ENCODE measurements at regions not wholly inside any gene's neighbourhood (a gene's known extent, or its start where the extent isn't known, plus 50 kb on each side); places are given as distances from the start of the nearest gene placed in this dataset.

DNA sequence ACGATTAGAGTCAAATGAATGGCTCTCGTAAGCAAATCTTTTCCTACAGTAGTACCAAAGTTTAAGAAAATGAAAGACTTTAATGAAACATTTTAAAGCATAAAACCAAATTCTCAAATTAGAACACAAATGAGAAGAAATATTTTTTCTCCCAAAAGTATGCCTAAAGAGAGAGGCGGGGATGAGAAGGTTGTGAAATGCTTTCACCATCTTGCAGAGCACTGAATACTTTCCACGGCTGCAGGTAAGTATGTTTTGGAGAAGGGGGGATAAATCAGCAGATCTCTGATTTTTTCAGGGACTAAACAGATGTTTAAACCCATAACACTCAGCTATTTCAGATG, 277.1 kb downstream of the ADGB start:
- POLR2A ChIA-PET, result no interaction called here
- no peak overlapping the region for H3K4me3 ChIP-seq
- no peaks in the 10 kb centered on the region for H3K27me3 ChIP-seq (replicated peaks in 1 of 2; ENCODE audit: control insufficient read depth in 2 of 2, insufficient read depth in 2 of 2, low read length in 1 of 2)
- H3K4me2 ChIP-seq (ENCODE audit: control insufficient read depth, insufficient read depth), result no peak overlapping the region
- FAIRE-seq (no peak), DNase-seq (ENCODE audit: low read depth, low spot score) (no peak), ATAC-seq (no peak)
- SMC1A ChIA-PET (ENCODE audit: uncharacterized antibody, unreplicated experiment), result no interaction called here
- H4K20me1 ChIP-seq (ENCODE audit: control insufficient read depth, insufficient read depth), result no peaks in the 10 kb centered on the region
- intact Hi-C loops (cut with micrococcal nuclease; ENCODE audit: unreplicated experiment), result no loop called here
- H3K9ac ChIP-seq (ENCODE audit: control insufficient read depth, insufficient read depth, low read length), result no peak overlapping the region
- H3K36me3 ChIP-seq (ENCODE audit: control insufficient read depth in 2 of 2, insufficient read depth in 2 of 2, low read length in 1 of 2), result no peaks in the 10 kb centered on the region
- CTCF ChIA-PET, result no interaction called here
- H3K27ac ChIP-seq (ENCODE audit: control insufficient read depth, insufficient read depth), result no peak overlapping the region
- H3K4me1 ChIP-seq (ENCODE audit: control insufficient read depth, insufficient read depth, low read length), result no peaks in the 10 kb centered on the region
- H2AFZ ChIP-seq (ENCODE audit: control insufficient read depth, low read depth, low read length), result no peak overlapping the region
- in situ Hi-C loops (cut with MboI), result no loop called here
- H3K79me2 ChIP-seq (ENCODE audit: control insufficient read depth, insufficient read depth, low read length), result no peaks in the 10 kb centered on the region
- RAD21 ChIA-PET (ENCODE audit: unreplicated experiment), result no interaction called here
- no peaks in the 10 kb centered on the region for H3K9me3 ChIP-seq (replicated peaks; ENCODE audit: control insufficient read depth, insufficient read depth, low read length)
- no peak for TF ChIP-seq NRF1 (conservative IDR thresholded peaks at IDR 0.05; ENCODE audit: low read depth, low read length)
- TF ChIP-seq, protein P1, sequence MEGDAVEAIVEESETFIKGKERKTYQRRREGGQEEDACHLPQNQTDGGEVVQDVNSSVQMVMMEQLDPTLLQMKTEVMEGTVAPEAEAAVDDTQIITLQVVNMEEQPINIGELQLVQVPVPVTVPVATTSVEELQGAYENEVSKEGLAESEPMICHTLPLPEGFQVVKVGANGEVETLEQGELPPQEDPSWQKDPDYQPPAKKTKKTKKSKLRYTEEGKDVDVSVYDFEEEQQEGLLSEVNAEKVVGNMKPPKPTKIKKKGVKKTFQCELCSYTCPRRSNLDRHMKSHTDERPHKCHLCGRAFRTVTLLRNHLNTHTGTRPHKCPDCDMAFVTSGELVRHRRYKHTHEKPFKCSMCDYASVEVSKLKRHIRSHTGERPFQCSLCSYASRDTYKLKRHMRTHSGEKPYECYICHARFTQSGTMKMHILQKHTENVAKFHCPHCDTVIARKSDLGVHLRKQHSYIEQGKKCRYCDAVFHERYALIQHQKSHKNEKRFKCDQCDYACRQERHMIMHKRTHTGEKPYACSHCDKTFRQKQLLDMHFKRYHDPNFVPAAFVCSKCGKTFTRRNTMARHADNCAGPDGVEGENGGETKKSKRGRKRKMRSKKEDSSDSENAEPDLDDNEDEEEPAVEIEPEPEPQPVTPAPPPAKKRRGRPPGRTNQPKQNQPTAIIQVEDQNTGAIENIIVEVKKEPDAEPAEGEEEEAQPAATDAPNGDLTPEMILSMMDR (IDR thresholded peaks at IDR 0.05 in 2 of 3, conservative IDR thresholded peaks at IDR 0.05 in 1 of 3; ENCODE audit: control insufficient read depth in 2 of 3, extremely low read depth in 1 of 3, insufficient read depth in 1 of 3, low read depth in 3 of 3, low read length in 3 of 3), result no peak
- no peak for TF ChIP-seq ZNF622 (IDR thresholded peaks at IDR 0.05)
- TF ChIP-seq RUNX3 (IDR thresholded peaks at IDR 0.05; ENCODE audit: low read length), result no peak
- TF ChIP-seq, protein P2, sequence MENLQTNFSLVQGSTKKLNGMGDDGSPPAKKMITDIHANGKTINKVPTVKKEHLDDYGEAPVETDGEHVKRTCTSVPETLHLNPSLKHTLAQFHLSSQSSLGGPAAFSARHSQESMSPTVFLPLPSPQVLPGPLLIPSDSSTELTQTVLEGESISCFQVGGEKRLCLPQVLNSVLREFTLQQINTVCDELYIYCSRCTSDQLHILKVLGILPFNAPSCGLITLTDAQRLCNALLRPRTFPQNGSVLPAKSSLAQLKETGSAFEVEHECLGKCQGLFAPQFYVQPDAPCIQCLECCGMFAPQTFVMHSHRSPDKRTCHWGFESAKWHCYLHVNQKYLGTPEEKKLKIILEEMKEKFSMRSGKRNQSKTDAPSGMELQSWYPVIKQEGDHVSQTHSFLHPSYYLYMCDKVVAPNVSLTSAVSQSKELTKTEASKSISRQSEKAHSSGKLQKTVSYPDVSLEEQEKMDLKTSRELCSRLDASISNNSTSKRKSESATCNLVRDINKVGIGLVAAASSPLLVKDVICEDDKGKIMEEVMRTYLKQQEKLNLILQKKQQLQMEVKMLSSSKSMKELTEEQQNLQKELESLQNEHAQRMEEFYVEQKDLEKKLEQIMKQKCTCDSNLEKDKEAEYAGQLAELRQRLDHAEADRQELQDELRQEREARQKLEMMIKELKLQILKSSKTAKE (IDR thresholded peaks at IDR 0.05; ENCODE audit: low read depth, poor library complexity, severe bottlenecking), result no peak
- TF ChIP-seq SPI1 (IDR thresholded peaks at IDR 0.05; ENCODE audit: borderline replicate concordance, insufficient read depth, low read depth, low read length), result no peak
- TF ChIP-seq, protein P3, sequence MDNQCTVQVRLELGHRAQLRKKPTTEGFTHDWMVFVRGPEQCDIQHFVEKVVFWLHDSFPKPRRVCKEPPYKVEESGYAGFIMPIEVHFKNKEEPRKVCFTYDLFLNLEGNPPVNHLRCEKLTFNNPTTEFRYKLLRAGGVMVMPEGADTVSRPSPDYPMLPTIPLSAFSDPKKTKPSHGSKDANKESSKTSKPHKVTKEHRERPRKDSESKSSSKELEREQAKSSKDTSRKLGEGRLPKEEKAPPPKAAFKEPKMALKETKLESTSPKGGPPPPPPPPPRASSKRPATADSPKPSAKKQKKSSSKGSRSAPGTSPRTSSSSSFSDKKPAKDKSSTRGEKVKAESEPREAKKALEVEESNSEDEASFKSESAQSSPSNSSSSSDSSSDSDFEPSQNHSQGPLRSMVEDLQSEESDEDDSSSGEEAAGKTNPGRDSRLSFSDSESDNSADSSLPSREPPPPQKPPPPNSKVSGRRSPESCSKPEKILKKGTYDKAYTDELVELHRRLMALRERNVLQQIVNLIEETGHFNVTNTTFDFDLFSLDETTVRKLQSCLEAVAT (IDR thresholded peaks at IDR 0.05), result no peak
- no peak for TF ChIP-seq NFYA (IDR thresholded peaks at IDR 0.05; ENCODE audit: borderline replicate concordance, low read depth, low read length)
- no peak for TF ChIP-seq IKZF2 (IDR thresholded peaks at IDR 0.05)
- TF ChIP-seq GABPA (IDR thresholded peaks at IDR 0.05; ENCODE audit: low read depth), result no peak
- TF ChIP-seq CBFB (IDR thresholded peaks at IDR 0.05; ENCODE audit: low read depth), result no peak
- TF ChIP-seq FOXK2 (IDR thresholded peaks at IDR 0.05), result no peak
- TF ChIP-seq, protein P4, sequence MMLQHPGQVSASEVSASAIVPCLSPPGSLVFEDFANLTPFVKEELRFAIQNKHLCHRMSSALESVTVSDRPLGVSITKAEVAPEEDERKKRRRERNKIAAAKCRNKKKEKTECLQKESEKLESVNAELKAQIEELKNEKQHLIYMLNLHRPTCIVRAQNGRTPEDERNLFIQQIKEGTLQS (IDR thresholded peaks at IDR 0.05; ENCODE audit: borderline replicate concordance, extremely low read depth, low read depth, low read length), result no peak
- TF ChIP-seq SP1 (IDR thresholded peaks at IDR 0.05; ENCODE audit: low read depth, low read length), result no peak
- no peak for TF ChIP-seq BCL11A (IDR thresholded peaks at IDR 0.05; ENCODE audit: low read depth, low read length)
- no peak for TF ChIP-seq NR2C1 (IDR thresholded peaks at IDR 0.05)
- TF ChIP-seq, protein P5, sequence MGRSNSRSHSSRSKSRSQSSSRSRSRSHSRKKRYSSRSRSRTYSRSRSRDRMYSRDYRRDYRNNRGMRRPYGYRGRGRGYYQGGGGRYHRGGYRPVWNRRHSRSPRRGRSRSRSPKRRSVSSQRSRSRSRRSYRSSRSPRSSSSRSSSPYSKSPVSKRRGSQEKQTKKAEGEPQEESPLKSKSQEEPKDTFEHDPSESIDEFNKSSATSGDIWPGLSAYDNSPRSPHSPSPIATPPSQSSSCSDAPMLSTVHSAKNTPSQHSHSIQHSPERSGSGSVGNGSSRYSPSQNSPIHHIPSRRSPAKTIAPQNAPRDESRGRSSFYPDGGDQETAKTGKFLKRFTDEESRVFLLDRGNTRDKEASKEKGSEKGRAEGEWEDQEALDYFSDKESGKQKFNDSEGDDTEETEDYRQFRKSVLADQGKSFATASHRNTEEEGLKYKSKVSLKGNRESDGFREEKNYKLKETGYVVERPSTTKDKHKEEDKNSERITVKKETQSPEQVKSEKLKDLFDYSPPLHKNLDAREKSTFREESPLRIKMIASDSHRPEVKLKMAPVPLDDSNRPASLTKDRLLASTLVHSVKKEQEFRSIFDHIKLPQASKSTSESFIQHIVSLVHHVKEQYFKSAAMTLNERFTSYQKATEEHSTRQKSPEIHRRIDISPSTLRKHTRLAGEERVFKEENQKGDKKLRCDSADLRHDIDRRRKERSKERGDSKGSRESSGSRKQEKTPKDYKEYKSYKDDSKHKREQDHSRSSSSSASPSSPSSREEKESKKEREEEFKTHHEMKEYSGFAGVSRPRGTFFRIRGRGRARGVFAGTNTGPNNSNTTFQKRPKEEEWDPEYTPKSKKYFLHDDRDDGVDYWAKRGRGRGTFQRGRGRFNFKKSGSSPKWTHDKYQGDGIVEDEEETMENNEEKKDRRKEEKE (IDR thresholded peaks at IDR 0.05), result no peak
- 60% methylated on average over 4 of the region's 4 CpGs for WGBS (ENCODE audit: insufficient coverage, insufficient replicate concordance, low lambda C conversion rate, missing lambda C conversion rate)
- BruUV-seq (replicated peaks), result no TSS peak

All from GM12878 (cell line).